ENCODE measurements at regions not wholly inside any gene's neighbourhood (a gene's known extent, or its start where the extent isn't known, plus 50 kb on each side); places are given as distances from the start of the nearest gene placed in this dataset.

DNA sequence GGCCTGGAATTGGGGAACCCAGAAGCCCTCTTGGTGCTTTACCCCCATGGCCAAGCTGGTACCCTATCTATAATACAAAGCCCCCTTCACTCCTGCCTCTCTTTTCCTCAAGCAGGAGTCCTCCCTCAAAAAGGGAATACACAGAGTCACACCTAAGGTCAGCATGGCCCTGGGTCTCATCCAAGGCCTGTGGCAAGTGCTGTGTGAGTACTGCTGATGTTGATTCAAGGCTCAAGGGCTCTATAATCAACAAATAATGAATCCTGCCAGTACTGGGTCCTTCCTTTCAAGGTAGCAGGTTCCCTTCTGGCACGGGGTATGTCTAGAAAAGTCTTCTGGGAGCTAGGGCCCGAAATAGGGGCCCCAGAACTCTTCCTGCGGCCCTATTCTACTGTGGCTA, 187.3 kb downstream of the CYB561 start:
- TF ChIP-seq, protein P1, sequence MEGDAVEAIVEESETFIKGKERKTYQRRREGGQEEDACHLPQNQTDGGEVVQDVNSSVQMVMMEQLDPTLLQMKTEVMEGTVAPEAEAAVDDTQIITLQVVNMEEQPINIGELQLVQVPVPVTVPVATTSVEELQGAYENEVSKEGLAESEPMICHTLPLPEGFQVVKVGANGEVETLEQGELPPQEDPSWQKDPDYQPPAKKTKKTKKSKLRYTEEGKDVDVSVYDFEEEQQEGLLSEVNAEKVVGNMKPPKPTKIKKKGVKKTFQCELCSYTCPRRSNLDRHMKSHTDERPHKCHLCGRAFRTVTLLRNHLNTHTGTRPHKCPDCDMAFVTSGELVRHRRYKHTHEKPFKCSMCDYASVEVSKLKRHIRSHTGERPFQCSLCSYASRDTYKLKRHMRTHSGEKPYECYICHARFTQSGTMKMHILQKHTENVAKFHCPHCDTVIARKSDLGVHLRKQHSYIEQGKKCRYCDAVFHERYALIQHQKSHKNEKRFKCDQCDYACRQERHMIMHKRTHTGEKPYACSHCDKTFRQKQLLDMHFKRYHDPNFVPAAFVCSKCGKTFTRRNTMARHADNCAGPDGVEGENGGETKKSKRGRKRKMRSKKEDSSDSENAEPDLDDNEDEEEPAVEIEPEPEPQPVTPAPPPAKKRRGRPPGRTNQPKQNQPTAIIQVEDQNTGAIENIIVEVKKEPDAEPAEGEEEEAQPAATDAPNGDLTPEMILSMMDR (IDR thresholded peaks at IDR 0.05; ENCODE audit: insufficient read depth, low read depth, low read length): no peak
- no peak for DNase-seq (ENCODE audit: low read depth)
- H3K4me3 ChIP-seq (ENCODE audit: low read depth, low read length): no peak overlapping the region

GRCh38 chr17:63262751-63263476, 183.2 kb downstream of the CYB561 start:
- no peak for DNase-seq (ENCODE audit: low read depth)
- TF ChIP-seq, protein P1 (IDR thresholded peaks at IDR 0.05; ENCODE audit: insufficient read depth, low read depth, low read length): no peak

DNA sequence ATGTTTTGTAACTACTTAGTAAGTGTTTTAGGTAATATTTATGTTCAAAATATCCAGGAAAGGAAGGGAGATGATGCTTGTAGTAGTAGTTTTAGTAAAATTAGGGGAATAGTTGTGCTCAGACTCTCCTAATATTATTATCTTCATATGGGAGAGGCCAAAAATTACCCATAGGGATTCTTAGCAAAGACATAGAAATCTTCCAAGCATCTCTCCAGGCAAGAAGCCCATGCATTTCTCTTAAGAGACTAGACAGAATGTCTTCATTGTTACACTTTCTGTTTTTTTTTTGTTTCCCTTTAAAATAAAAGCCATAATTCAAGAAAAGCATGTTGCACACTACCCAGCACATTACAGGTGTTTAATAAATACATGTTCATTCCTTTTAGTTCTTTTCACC, 180.6 kb downstream of the CYB561 start:
- TF ChIP-seq, protein P1 (IDR thresholded peaks at IDR 0.05; ENCODE audit: insufficient read depth, low read depth, low read length): no peak

More at GRCh38 chr17:63262751-63263476, 183.2 kb downstream of the CYB561 start:
- H3K4me3 ChIP-seq (ENCODE audit: low read depth, low read length): no peak overlapping the region

DNA sequence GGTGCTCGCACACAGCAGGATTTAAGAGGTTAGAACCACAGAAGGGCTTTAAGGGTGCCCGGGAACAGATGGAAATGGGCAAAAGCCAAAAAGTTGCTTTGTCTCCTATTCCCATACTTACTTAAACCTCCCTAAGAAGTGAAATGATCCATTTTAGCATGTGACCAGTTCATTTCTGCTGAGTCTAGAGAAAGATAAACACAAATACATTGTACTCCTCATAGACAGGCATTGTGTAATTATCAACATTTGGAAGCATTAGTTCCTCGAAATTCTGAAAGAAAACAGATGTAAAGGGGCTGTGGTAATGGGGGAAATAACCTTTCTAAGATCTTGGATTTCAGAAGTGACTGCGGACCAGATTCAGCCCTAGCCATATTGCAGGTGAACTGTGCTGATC, 178.3 kb downstream of the CYB561 start:
- TF ChIP-seq, protein P1 (IDR thresholded peaks at IDR 0.05; ENCODE audit: insufficient read depth, low read depth, low read length): no peak
- no peak for DNase-seq (ENCODE audit: low read depth)

More for the DNA sequence above, 180.6 kb downstream of the CYB561 start:
- no peak for DNase-seq (ENCODE audit: low read depth)
- H3K4me3 ChIP-seq (ENCODE audit: low read depth, low read length): no peak overlapping the region

GRCh38 chr17:63268827-63269226, 177.3 kb downstream of the CYB561 start:
- no peak for DNase-seq (ENCODE audit: low read depth)
- TF ChIP-seq, protein P1 (IDR thresholded peaks at IDR 0.05; ENCODE audit: insufficient read depth, low read depth, low read length): no peak
- no peak overlapping the region for H3K4me3 ChIP-seq (ENCODE audit: low read depth, low read length)

More for the DNA sequence above, 178.3 kb downstream of the CYB561 start:
- H3K4me3 ChIP-seq (ENCODE audit: low read depth, low read length): no peak overlapping the region

DNA sequence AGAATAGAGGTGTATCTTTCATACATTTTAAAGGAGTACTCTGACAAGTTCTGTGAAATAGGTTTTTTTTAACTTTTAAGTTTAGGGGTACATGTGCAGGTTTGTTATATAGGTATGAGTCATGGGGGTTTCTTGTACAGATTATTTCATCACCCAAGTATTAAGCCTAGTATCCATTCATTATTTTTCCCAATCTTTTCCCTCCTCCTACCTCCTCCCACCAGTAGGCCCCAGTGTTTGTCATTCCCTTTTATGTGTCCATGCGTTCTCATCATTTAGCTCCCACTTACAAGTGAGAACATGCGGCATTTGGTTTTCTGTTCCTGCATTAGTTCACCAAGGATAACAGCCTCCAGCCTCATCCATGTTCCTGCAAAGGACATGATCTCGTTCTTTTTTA, 175.5 kb downstream of the CYB561 start:
- no peak overlapping the region for H3K4me3 ChIP-seq (ENCODE audit: low read depth, low read length)
- no peak for DNase-seq (ENCODE audit: low read depth)
- TF ChIP-seq, protein P1 (IDR thresholded peaks at IDR 0.05; ENCODE audit: insufficient read depth, low read depth, low read length): no peak

DNA sequence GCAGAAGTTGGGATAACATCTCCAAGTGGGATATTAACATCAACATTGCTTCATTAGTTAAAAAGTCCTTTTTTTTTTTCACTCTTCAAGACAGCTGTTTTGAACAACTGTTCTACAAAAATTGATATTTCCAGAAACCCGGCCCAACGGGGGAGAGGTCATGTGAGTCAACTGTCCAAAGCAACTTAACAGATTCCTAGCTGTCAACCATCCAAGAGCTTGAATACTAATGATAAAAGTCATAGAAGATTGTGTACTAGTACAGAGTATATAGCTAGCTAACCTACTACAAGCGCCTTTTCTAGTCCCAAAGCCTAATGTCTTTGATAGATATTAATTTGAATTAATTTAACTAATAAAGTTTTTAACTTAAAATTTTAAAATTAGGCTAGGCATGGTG, 172.0 kb downstream of the CYB561 start:
- peak; percentile 39 for DNase-seq (ENCODE audit: low read depth)
- H3K4me3 ChIP-seq (ENCODE audit: low read depth, low read length): no peak overlapping the region
- TF ChIP-seq, protein P1 (IDR thresholded peaks at IDR 0.05; ENCODE audit: insufficient read depth, low read depth, low read length): no peak

Data from fibroblast of villous mesenchyme (primary cell).